NCI-H446 (cell line): ENCODE measurements at regions not wholly inside any gene's neighbourhood (a gene's known extent, or its start where the extent isn't known, plus 50 kb on each side); places are given as distances from the start of the nearest gene placed in this dataset.
"Not testable (repeated sequence)": the region's sequence is repeated elsewhere in the genome, so short reads cannot be mapped to it uniquely, and the experiment has no call there.

ENCODE experiments used
- DNase-seq, 2 experiments: peaks; one replicate each; lab custom pipeline; 2025; lab: John Stamatoyannopoulos, UW

- no peak for DNase-seq
These were observed 278.3 kb downstream of the SPRY1 start for GRCh38 chr4:123674762-123675465.

GRCh38 chr4:123675567-123675966, 279.0 kb downstream of the SPRY1 start:
- no peak for DNase-seq

GRCh38 chr4:123676071-123676889, 279.7 kb downstream of the SPRY1 start:
- DNase-seq, result no peak

GRCh38 chr4:123676890-123677229, 280.3 kb downstream of the SPRY1 start:
- no peak for DNase-seq

GRCh38 chr4:123682931-123683330, 286.3 kb downstream of the SPRY1 start:
- no peak for DNase-seq

- DNase-seq, result not testable (repeated sequence)
These were observed 288.3 kb downstream of the SPRY1 start for GRCh38 chr4:123684937-123685336.

- not testable (repeated sequence) for DNase-seq
These were observed 298.9 kb downstream of the SPRY1 start for GRCh38 chr4:123695531-123695930.

- DNase-seq, result no peak
These were observed 300.1 kb downstream of the SPRY1 start for GRCh38 chr4:123696687-123697086.

- no peak for DNase-seq
These were observed 302.0 kb downstream of the SPRY1 start for GRCh38 chr4:123698556-123698955.

- no peak for DNase-seq
These were observed 303.5 kb downstream of the SPRY1 start for GRCh38 chr4:123699880-123700771.

GRCh38 chr4:123701131-123701575, 304.6 kb downstream of the SPRY1 start:
- no peak for DNase-seq

- DNase-seq, result no peak
These were observed 308.8 kb downstream of the SPRY1 start for GRCh38 chr4:123705419-123705818.

- no peak for DNase-seq
These were observed 310.4 kb downstream of the SPRY1 start for GRCh38 chr4:123706973-123707372.

- no peak for DNase-seq
These were observed 312.3 kb downstream of the SPRY1 start for GRCh38 chr4:123708902-123709301.

GRCh38 chr4:123709336-123709735, 312.7 kb downstream of the SPRY1 start:
- no peak for DNase-seq

- no peak for DNase-seq
These were observed 334.4 kb downstream of the SPRY1 start for GRCh38 chr4:123731035-123731434.

GRCh38 chr4:123737156-123737555, 340.6 kb downstream of the SPRY1 start:
- no peak for DNase-seq

GRCh38 chr4:123739806-123740205, 343.2 kb downstream of the SPRY1 start:
- DNase-seq, result no peak

GRCh38 chr4:123740236-123740635, 343.6 kb downstream of the SPRY1 start:
- DNase-seq, result no peak

- DNase-seq, result no peak
These were observed 345.3 kb downstream of the SPRY1 start for GRCh38 chr4:123741906-123742305.

- DNase-seq, result no peak
These were observed 347.3 kb downstream of the SPRY1 start for GRCh38 chr4:123743848-123744247.

GRCh38 chr4:123744664-123745290, 348.2 kb downstream of the SPRY1 start:
- no peak for DNase-seq
